ENCODE measurements at regions not wholly inside any gene's neighbourhood (a gene's known extent, or its start where the extent isn't known, plus 50 kb on each side); places are given as distances from the start of the nearest gene placed in this dataset.

DNA sequence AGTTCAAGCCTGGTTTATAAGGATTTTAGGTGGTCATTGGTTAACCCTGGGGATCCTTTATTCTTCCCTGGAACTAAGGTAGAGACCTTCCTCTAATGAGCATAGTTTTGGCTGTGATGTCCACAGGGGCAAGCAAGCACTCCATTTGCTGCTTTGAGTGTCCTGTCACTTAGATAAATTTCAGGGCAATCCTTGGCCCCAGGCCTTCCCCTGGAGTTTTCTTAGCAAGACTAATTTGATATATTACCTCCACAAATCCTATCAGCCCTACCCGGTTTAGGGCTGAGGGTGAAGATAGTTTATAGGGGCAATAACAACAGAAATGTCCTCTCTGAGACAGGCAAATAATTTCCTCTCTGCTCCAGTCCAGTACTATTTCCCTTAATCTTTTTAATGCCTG is 166.6 kb downstream of the CYYR1 start:
- no peaks in the 10 kb centered on the region for H4K20me1 ChIP-seq (ENCODE audit: low read depth, low read length)
- no peak overlapping the region for H3K4me3 ChIP-seq (ENCODE audit: insufficient read depth, low read length, poor library complexity, severe bottlenecking)
- no peaks in the 10 kb centered on the region for H3K36me3 ChIP-seq (ENCODE audit: low read length)
- H3K4me2 ChIP-seq (ENCODE audit: low read depth, low read length, poor library complexity, severe bottlenecking) = peak overlapping the region; percentile 36
- H3F3A ChIP-seq (ENCODE audit: insufficient read depth) = no peaks in the 10 kb centered on the region
- no peak overlapping the region for H3K27ac ChIP-seq (ENCODE audit: low read depth, low read length)
- no peak overlapping the region for H2AFZ ChIP-seq (ENCODE audit: low read depth, low read length, severe bottlenecking)
- no peaks in the 10 kb centered on the region for H3K79me2 ChIP-seq (ENCODE audit: insufficient read depth, low read length)
- no peaks in the 10 kb centered on the region for H3K9me3 ChIP-seq (ENCODE audit: insufficient read depth, low read length)
- no peaks in the 10 kb centered on the region for H3K27me3 ChIP-seq (ENCODE audit: low read length)
- no peak overlapping the region for H3K9ac ChIP-seq (ENCODE audit: low read length)
- TF ChIP-seq EZH2phosphoT487 (conservative IDR thresholded peaks at IDR 0.05; ENCODE audit: low read length) (no peak), CTCF (IDR thresholded peaks at IDR 0.05; ENCODE audit: insufficient read depth, low read length, poor library complexity, severe bottlenecking) (no peak)
- H3K9me2 ChIP-seq (replicated peaks; ENCODE audit: insufficient read depth, low read length) = no peaks in the 10 kb centered on the region

DNA sequence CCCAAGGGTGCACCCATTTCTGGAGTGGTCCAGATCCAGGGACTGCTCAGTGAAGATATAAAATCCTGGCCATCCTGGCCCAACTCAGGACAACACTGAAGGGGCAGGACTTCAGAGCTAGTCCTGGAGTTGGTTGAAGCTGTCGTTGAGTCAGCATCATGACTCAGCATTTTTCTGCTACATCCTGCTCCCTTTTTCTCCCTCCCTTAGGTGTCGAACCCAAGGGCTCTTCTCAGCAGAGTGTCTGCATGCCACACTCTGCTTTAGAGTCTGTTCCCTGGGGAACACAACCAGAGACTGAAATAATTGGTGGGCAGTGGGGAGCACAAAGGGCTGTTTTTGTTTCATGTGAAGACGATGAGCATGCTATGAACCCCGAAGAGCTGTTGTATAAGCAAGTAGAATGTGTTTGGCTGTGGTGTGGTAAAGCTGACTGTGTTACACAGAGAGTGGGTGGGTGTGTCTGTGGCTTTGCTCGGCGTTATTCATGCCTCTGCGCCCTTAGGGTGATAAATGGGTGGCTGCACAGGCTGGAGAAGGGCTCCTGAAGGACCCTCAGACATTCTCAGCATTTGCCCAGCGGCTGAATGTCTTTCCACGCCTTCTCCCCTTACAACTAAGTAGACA is 167.2 kb downstream of the CYYR1 start:
- no peak overlapping the region for H3K27ac ChIP-seq (ENCODE audit: low read depth, low read length)
- no peaks in the 10 kb centered on the region for H3K9me2 ChIP-seq (replicated peaks; ENCODE audit: insufficient read depth, low read length)
- no peaks in the 10 kb centered on the region for H3K27me3 ChIP-seq (ENCODE audit: low read length)
- no peak for TF ChIP-seq EZH2phosphoT487 (conservative IDR thresholded peaks at IDR 0.05; ENCODE audit: low read length)
- TF ChIP-seq CTCF (IDR thresholded peaks at IDR 0.05; ENCODE audit: insufficient read depth, low read length, poor library complexity, severe bottlenecking) = no peak
- H3K9me3 ChIP-seq (ENCODE audit: insufficient read depth, low read length) = no peaks in the 10 kb centered on the region
- no peaks in the 10 kb centered on the region for H4K20me1 ChIP-seq (ENCODE audit: low read depth, low read length)
- no peaks in the 10 kb centered on the region for H3K36me3 ChIP-seq (ENCODE audit: low read length)
- no peaks in the 10 kb centered on the region for H3K79me2 ChIP-seq (ENCODE audit: insufficient read depth, low read length)
- H2AFZ ChIP-seq (ENCODE audit: low read depth, low read length, severe bottlenecking) = peak overlapping the region; percentile 47
- H3K4me2 ChIP-seq (ENCODE audit: low read depth, low read length, poor library complexity, severe bottlenecking) = peak overlapping the region; percentile 36
- H3K4me3 ChIP-seq (ENCODE audit: insufficient read depth, low read length, poor library complexity, severe bottlenecking) = no peak overlapping the region
- H3F3A ChIP-seq (ENCODE audit: insufficient read depth) = no peaks in the 10 kb centered on the region
- H3K9ac ChIP-seq (ENCODE audit: low read length) = no peak overlapping the region

DNA sequence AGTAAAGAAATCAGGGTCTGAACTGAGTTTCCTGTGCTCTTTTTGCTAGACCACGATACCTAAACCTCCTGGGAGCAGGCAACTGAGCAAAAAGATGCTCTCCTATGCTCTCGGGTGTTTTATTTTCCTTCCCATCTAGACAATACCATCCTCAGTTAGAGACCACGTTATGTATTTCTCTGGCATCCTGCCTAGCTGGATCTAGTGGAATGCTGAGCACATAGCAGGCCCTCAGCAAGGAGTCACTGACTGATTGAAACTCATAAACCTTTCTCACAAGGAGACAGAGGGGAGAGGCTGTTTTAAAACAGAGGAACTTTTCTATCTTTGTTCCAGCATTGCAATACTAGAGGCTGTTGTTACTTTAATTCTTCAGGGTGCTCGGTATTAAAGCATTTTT is 168.0 kb downstream of the CYYR1 start:
- no peak overlapping the region for H3K9ac ChIP-seq (ENCODE audit: low read length)
- no peaks in the 10 kb centered on the region for H3F3A ChIP-seq (ENCODE audit: insufficient read depth)
- H3K4me2 ChIP-seq (ENCODE audit: low read depth, low read length, poor library complexity, severe bottlenecking) = no peak overlapping the region
- TF ChIP-seq EZH2phosphoT487 (conservative IDR thresholded peaks at IDR 0.05; ENCODE audit: low read length) (no peak), CTCF (IDR thresholded peaks at IDR 0.05; ENCODE audit: insufficient read depth, low read length, poor library complexity, severe bottlenecking) (no peak)
- H3K27ac ChIP-seq (ENCODE audit: low read depth, low read length) = no peak overlapping the region
- H3K36me3 ChIP-seq (ENCODE audit: low read length) = no peaks in the 10 kb centered on the region
- H3K79me2 ChIP-seq (ENCODE audit: insufficient read depth, low read length) = no peaks in the 10 kb centered on the region
- H4K20me1 ChIP-seq (ENCODE audit: low read depth, low read length) = no peaks in the 10 kb centered on the region
- H3K9me2 ChIP-seq (replicated peaks; ENCODE audit: insufficient read depth, low read length) = no peaks in the 10 kb centered on the region
- H3K9me3 ChIP-seq (ENCODE audit: insufficient read depth, low read length) = no peaks in the 10 kb centered on the region
- H3K4me3 ChIP-seq (ENCODE audit: insufficient read depth, low read length, poor library complexity, severe bottlenecking) = no peak overlapping the region
- no peaks in the 10 kb centered on the region for H3K27me3 ChIP-seq (ENCODE audit: low read length)
- peak overlapping the region; percentile 47 for H2AFZ ChIP-seq (ENCODE audit: low read depth, low read length, severe bottlenecking)
